ENCODE measurements at regions not wholly inside any gene's neighbourhood (a gene's known extent, or its start where the extent isn't known, plus 50 kb on each side); places are given as distances from the start of the nearest gene placed in this dataset.
A peak's percentile ranks its signal among the peaks of the same experiment; 100 is the strongest.

- no peak for DNase-seq
Measured at GRCh38 chr5:74953937-74954720, 87.9 kb upstream of the FAM169A start.

DNA sequence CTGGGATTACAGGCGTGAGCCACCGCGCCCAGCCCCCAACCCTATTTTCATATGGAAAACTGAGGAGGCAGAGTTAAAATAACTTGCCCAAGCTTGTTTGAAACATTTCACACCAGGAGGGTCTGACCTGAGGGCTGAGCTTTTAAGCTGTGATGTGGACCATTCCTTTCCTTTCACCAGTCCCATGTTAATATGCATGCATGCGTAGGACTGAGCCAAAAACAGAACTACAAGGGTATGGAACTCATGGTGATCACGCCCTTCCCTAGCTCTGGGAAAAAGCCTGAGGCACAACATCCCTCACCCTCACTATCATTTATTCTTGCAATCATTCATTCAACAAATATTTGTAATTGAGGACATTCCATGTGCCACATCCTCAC lies 87.4 kb upstream of the FAM169A start:
- no peak for DNase-seq

- no peak for DNase-seq
Measured at GRCh38 chr5:74952406-74952805, 86.2 kb upstream of the FAM169A start.

GRCh38 chr5:74951865-74952264 lies 85.7 kb upstream of the FAM169A start:
- DNase-seq, result no peak

DNA sequence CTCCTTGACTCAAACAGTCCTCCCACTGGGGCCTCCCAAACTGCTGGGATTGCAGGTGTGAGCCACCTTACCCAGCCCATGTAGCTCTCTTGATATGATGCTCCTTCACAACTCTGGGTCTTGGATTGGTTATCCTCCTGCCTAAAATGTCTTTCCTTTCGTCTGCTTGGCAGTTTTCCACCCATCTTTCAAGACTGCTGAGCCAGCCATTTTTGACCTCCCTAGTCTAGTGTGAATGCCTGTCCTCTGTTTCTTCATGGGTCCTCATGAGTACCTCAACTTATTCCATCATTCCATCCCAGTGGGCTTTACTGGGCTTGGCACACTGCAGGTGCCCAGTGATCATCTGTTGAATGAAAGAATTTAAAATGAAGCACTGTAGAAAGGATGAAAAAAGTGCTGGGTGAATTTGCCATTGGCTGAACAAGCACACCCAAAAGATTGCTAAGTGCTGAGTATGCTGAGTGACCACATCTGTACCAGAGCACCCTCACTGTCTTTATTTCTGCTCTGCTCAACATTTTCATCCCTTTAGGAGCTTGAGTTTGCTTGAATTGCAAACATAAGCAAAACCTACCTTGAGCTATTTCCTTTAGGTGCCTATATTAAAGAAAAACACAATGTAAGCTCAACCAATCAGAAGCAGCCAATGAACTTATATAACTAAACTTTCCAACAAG lies 84.8 kb upstream of the FAM169A start:
- DNase-seq, result no peak

- no peak for DNase-seq
Measured at GRCh38 chr5:74949976-74950375, 83.8 kb upstream of the FAM169A start.

DNA sequence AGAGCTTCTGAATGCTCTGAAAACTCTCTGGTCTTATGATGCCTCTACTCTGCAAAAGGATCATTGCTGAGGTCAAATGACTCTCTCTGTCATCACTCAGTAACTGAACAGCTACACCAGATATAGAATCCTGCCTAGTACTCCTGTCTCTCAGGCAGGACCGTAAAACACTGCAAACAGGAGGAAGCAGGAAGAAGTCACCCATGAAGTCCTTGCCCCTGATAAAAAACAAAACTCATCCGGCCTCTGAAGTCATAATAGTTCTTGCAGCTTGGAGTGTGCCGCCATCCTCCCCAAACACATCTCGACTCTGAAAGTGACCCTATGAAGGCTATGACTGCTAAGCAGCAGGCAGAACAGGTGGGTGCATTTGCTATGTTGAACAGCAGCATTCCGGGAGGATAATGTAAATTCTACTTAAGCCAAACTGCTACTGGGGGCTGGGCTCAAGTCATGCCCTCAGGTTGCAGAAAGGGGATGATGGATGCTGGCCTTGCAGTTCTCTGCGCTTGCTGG lies 81.9 kb upstream of the FAM169A start:
- no peak for DNase-seq

DNA sequence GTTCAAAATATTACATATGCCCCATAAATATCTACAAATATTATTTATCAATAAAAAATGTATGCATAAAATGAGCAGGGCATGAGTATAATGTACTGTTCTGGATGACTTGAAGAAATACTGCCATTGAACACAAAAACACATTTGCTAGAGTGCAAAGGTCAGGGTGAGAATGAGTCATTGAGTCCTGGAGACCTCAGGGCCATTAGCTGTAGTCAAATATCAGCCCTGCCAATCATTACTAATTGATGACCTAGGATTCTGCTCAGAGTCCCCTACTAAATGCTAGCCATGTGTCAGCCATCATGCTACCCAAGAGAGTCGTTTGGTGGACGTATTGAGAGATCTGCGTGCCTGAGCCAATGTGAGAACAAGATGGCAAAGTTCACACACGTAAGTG lies 80.3 kb upstream of the FAM169A start:
- DNase-seq, result no peak

DNA sequence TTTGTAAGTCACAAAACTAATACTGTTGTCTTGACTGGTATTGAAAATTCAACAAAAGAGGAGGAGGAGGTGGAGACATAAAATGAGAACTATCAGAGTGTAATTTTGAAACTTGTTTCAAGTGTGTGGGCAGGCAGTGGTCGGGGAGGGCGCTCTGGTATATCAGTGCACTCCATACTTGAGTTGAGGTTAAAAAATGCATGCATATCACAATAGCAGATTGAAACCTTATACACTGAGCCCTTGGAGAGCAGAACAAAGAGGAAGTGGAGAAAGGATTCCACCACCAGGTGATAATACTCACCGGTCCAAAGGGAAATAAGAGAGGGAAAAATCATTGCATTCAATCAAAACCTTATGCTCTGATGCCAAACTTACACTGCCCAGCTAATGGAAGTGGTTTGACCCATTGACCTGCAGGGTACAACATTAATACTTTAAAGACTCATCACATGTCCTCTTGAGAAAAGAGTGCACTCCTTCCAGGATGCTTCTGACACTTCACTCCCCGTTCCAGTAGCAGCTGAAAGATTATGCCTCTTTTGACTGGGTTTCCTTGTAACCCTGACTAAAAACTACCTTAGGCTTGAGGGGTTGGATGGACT lies 79.5 kb upstream of the FAM169A start:
- peak; percentile 29 for DNase-seq

- no peak for DNase-seq
Measured at GRCh38 chr5:74943905-74944304, 77.7 kb upstream of the FAM169A start.

DNA sequence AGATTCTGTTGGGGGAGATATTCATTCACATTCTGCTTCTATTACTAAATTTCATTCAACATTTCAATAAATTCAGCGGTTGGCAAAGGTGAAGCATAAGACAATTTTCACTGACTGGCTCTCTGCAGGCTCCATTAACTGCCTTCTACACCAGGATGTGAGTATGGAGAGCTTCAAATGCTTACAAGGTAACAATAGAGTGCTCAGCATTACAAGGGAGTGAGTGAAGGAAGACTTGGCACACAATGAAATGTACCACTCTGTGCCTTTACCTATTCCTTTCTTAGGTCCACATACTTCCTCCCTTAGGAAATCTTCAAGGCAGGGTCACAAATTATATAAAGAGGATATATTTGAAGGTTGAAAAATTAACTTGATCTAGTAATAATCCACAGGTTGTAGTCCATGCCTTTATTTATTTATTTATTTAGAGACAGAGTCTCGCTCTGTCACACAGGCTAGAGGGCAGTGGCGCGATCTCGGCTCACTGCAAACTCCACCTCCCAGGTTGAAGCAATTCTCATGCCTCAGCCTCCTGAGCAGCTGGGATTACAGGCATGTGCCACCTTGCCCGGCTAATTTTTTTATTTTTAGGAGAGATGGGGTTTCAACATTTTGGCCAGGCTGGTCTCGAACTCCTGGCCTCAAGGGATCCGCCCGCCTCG lies 76.6 kb upstream of the FAM169A start:
- no peak for DNase-seq

DNA sequence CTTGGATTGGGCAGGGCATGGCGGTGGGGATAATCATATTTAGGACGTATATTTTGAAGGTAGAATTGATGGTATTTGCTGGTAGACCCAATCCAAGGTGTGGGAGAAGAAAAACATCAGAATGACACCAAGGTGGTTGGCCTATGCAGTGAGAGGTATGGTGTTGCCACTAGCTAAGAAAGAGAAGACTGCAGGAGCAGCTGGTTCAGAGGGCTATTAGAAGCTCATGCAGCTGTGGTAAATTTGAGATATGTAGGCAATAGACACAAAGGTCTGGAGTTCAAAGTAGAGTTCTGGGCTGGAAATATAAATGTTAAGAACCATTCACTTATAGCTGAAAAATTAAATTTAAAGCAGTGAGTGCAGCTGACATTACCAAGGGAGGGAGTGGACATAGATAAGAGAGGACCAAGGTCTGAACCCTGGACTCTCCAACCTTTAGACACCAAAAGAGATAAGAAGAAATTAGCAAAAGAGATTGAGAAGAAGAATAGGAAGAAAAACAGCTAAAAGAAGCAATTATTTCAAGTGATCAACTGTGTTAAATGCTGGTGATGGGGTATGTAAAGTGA lies 74.7 kb upstream of the FAM169A start:
- DNase-seq, result no peak

GRCh38 chr5:74938250-74938933 lies 72.2 kb upstream of the FAM169A start:
- DNase-seq, result no peak

DNA sequence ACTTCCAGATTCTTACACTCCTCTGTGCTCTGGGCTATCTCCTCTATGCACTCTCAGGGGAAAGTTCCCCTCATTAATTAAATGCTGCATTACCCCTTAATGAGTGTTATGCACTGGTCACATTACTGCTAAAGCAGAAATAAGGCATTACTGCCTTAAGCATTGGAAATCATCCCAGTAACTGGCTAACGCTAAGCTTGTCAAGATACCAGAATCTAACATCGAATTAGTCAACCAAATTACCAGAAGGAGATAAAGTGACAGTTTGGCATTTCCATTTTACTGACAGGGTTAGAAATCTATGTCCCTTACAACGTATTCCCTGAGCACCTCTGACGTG lies 69.5 kb upstream of the FAM169A start:
- no peak for DNase-seq

DNA sequence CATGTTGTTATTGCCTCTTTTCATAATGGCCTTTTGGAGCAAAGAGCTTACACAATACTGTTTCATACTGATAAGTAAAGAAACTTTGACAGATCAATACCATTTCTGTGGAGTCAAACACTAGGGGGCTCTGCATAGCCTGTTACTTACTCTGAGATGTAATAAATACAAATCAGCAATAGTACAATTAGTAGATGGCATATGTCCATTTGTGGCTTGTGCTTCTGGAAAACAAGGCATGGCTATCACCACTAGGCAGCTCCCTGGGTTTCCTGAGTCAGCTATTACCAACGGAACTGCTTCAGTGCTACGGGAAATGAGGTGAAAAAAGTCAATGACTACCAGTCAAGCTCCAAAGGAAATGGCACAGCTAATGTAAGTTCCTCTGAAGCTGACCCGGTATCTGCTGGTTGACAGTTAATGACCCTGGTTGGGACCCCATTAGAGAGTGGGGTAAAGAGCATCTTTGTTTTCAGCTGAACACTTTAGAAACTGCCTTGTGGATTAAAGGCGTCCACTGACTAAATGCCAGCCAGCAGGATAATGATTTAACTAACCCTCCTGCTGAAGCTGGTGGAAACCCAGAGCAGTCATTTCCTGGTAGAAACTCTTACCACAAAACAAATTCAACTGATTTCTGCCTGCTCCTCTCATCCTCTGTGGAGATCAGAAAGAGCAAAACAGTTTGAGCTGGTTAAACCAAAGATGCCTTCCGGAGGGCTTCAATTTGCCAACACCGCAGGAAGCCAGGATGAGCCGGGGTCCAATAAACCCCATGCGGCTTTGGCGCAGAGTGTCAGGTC lies 69.0 kb upstream of the FAM169A start:
- peak; percentile 22 for DNase-seq

DNA sequence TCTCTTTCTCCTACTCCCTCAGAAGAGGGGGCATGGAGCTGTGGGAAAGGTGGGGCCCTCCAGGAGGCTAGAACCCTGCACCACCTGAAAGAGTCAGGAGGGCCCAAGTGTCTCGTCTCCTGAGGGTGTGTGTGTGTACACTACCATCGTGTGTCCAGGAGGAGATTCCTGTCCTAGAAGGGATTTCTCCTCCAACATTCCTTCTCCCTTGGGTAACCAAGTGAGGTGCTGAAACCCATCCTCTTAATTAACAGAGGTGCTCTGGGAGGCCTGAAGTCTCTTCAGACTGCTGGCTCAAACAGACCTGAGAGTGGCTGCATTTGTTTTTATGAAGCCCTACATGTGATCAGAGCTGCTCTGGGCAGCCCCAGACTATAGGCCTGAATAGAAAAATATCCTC lies 61.1 kb upstream of the FAM169A start:
- DNase-seq, result no peak

- no peak for DNase-seq
Measured at GRCh38 chr5:74919487-74919886, 53.3 kb upstream of the FAM169A start.

DNA sequence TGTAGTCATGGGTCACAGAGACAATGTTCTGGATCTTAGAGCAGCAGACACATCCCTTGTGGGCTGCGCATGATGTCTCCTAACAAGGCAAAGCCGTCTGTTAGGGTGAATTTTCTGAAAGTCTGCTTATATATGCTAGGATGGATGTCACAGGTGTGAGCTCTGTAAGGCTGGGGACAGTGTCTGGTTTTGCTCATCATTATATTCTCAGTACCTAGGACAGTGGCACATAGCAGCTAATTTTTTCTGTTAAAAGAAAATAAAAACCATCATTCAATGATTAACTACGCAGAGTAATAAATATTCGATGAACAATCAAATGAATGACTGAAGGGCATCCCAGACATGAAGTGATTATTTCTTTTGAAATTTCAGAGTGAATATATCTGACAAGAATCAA lies 52.9 kb upstream of the FAM169A start:
- DNase-seq, result no peak

- DNase-seq, result no peak
Measured at GRCh38 chr5:74918232-74918669, 52.1 kb upstream of the FAM169A start.

- DNase-seq, result no peak
Measured at GRCh38 chr5:74916831-74917710, 50.9 kb upstream of the FAM169A start.

Measured in stimulated activated CD4-positive, alpha-beta T cell treated with anti-CD3 and anti-CD28 coated beads, Interleukin-4, amount 100 ng/mL, for 24 hours (primary cell).